ENCODE measurements at regions not wholly inside any gene's neighbourhood (a gene's known extent, or its start where the extent isn't known, plus 50 kb on each side); places are given as distances from the start of the nearest gene placed in this dataset.
A peak's percentile ranks its signal among the peaks of the same experiment; 100 is the strongest.

- no peak overlapping the region for H3K4me3 ChIP-seq (ENCODE audit: low read length)
- H3K27me3 ChIP-seq (ENCODE audit: insufficient read depth, low read length): peaks cover 15% of the 10 kb centered on the region
- no peaks in the 10 kb centered on the region for H3K9me3 ChIP-seq (ENCODE audit: low read depth, low read length)
- H3K4me1 ChIP-seq (ENCODE audit: insufficient read depth, low read length): no peaks in the 10 kb centered on the region
Observed at GRCh38 chr2:118237451-118237850, 149.2 kb downstream of the INSIG2 start.

- H3K4me1 ChIP-seq (ENCODE audit: insufficient read depth, low read length): no peaks in the 10 kb centered on the region
- H3K27me3 ChIP-seq (ENCODE audit: insufficient read depth, low read length): peaks cover 14% of the 10 kb centered on the region
- no peaks in the 10 kb centered on the region for H3K9me3 ChIP-seq (ENCODE audit: low read depth, low read length)
- no peak overlapping the region for H3K4me3 ChIP-seq (ENCODE audit: low read length)
Observed at GRCh38 chr2:118232796-118233195, 144.5 kb downstream of the INSIG2 start.

- Histone ChIP-seq H3K9me3 (ENCODE audit: low read depth, low read length) (no peaks in the 10 kb centered on the region), H3K4me1 (ENCODE audit: insufficient read depth, low read length) (no peaks in the 10 kb centered on the region), H3K27me3 (ENCODE audit: insufficient read depth, low read length) (peaks cover 16% of the 10 kb centered on the region), H3K4me3 (ENCODE audit: low read length) (no peak overlapping the region)
Observed at GRCh38 chr2:118232391-118232790, 144.1 kb downstream of the INSIG2 start.

GRCh38 chr2:118231759-118232158, 143.5 kb downstream of the INSIG2 start:
- Histone ChIP-seq H3K4me1 (ENCODE audit: insufficient read depth, low read length) (no peaks in the 10 kb centered on the region), H3K27me3 (ENCODE audit: insufficient read depth, low read length) (peaks cover 15% of the 10 kb centered on the region), H3K9me3 (ENCODE audit: low read depth, low read length) (no peaks in the 10 kb centered on the region), H3K4me3 (ENCODE audit: low read length) (no peak overlapping the region)

- H3K4me3 ChIP-seq (ENCODE audit: low read length): no peak overlapping the region
- H3K9me3 ChIP-seq (ENCODE audit: low read depth, low read length): no peaks in the 10 kb centered on the region
- H3K27me3 ChIP-seq (ENCODE audit: insufficient read depth, low read length): peaks cover 49% of the 10 kb centered on the region
- peaks cover 18% of the 10 kb centered on the region for H3K4me1 ChIP-seq (ENCODE audit: insufficient read depth, low read length)
Observed at GRCh38 chr2:118227698-118228508, 139.6 kb downstream of the INSIG2 start.

GRCh38 chr2:118225666-118226065, 137.4 kb downstream of the INSIG2 start:
- no peak overlapping the region for H3K4me3 ChIP-seq (ENCODE audit: low read length)
- H3K9me3 ChIP-seq (ENCODE audit: low read depth, low read length): no peaks in the 10 kb centered on the region
- H3K4me1 ChIP-seq (ENCODE audit: insufficient read depth, low read length): peaks cover 18% of the 10 kb centered on the region
- peaks cover 66% of the 10 kb centered on the region for H3K27me3 ChIP-seq (ENCODE audit: insufficient read depth, low read length)

- peak overlapping the region; percentile 50 for H3K4me3 ChIP-seq (ENCODE audit: low read length)
- H3K9me3 ChIP-seq (ENCODE audit: low read depth, low read length): no peaks in the 10 kb centered on the region
- peaks cover 18% of the 10 kb centered on the region for H3K4me1 ChIP-seq (ENCODE audit: insufficient read depth, low read length)
- H3K27me3 ChIP-seq (ENCODE audit: insufficient read depth, low read length): peaks cover 74% of the 10 kb centered on the region
Observed at GRCh38 chr2:118224895-118225311, 136.6 kb downstream of the INSIG2 start.

GRCh38 chr2:118223992-118224894, 136.0 kb downstream of the INSIG2 start:
- H3K4me3 ChIP-seq (ENCODE audit: low read length): peak overlapping the region; percentile 50
- H3K27me3 ChIP-seq (ENCODE audit: insufficient read depth, low read length): peaks cover 80% of the 10 kb centered on the region
- H3K4me1 ChIP-seq (ENCODE audit: insufficient read depth, low read length): peaks cover 18% of the 10 kb centered on the region
- H3K9me3 ChIP-seq (ENCODE audit: low read depth, low read length): no peaks in the 10 kb centered on the region

GRCh38 chr2:118223511-118223991, 135.3 kb downstream of the INSIG2 start:
- Histone ChIP-seq H3K4me3 (ENCODE audit: low read length) (peak overlapping the region; percentile 50), H3K9me3 (ENCODE audit: low read depth, low read length) (no peaks in the 10 kb centered on the region), H3K4me1 (ENCODE audit: insufficient read depth, low read length) (peaks cover 18% of the 10 kb centered on the region), H3K27me3 (ENCODE audit: insufficient read depth, low read length) (peaks cover 87% of the 10 kb centered on the region)

GRCh38 chr2:118222672-118223421, 134.6 kb downstream of the INSIG2 start:
- H3K9me3 ChIP-seq (ENCODE audit: low read depth, low read length): no peaks in the 10 kb centered on the region
- H3K4me3 ChIP-seq (ENCODE audit: low read length): no peak overlapping the region
- peaks cover 18% of the 10 kb centered on the region for H3K4me1 ChIP-seq (ENCODE audit: insufficient read depth, low read length)
- peaks cover 88% of the 10 kb centered on the region for H3K27me3 ChIP-seq (ENCODE audit: insufficient read depth, low read length)

GRCh38 chr2:118222273-118222594, 134.0 kb downstream of the INSIG2 start:
- Histone ChIP-seq H3K9me3 (ENCODE audit: low read depth, low read length) (no peaks in the 10 kb centered on the region), H3K27me3 (ENCODE audit: insufficient read depth, low read length) (peaks cover 89% of the 10 kb centered on the region), H3K4me1 (ENCODE audit: insufficient read depth, low read length) (peaks cover 18% of the 10 kb centered on the region), H3K4me3 (ENCODE audit: low read length) (no peak overlapping the region)

- peaks cover 87% of the 10 kb centered on the region for H3K27me3 ChIP-seq (ENCODE audit: insufficient read depth, low read length)
Observed at GRCh38 chr2:118221536-118222272, 133.4 kb downstream of the INSIG2 start.

GRCh38 chr2:118219611-118220010, 131.3 kb downstream of the INSIG2 start:
- Histone ChIP-seq H3K4me3 (ENCODE audit: low read length) (no peak overlapping the region), H3K27me3 (ENCODE audit: insufficient read depth, low read length) (peaks cover 83% of the 10 kb centered on the region), H3K4me1 (ENCODE audit: insufficient read depth, low read length) (peaks cover 15% of the 10 kb centered on the region)

More at GRCh38 chr2:118221536-118222272, 133.4 kb downstream of the INSIG2 start:
- Histone ChIP-seq H3K4me3 (ENCODE audit: low read length) (no peak overlapping the region), H3K9me3 (ENCODE audit: low read depth, low read length) (no peaks in the 10 kb centered on the region), H3K4me1 (ENCODE audit: insufficient read depth, low read length) (peaks cover 18% of the 10 kb centered on the region)

GRCh38 chr2:118216224-118216623, 128.0 kb downstream of the INSIG2 start:
- Histone ChIP-seq H3K4me3 (ENCODE audit: low read length) (no peak overlapping the region), H3K9me3 (ENCODE audit: low read depth, low read length) (no peaks in the 10 kb centered on the region), H3K4me1 (ENCODE audit: insufficient read depth, low read length) (no peaks in the 10 kb centered on the region), H3K27me3 (ENCODE audit: insufficient read depth, low read length) (peaks cover 71% of the 10 kb centered on the region)

More at GRCh38 chr2:118219611-118220010, 131.3 kb downstream of the INSIG2 start:
- H3K9me3 ChIP-seq (ENCODE audit: low read depth, low read length): no peaks in the 10 kb centered on the region

All from mononuclear cell (primary cell).